HepG2 (cell line): ENCODE measurements at regions not wholly inside any gene's neighbourhood (a gene's known extent, or its start where the extent isn't known, plus 50 kb on each side); places are given as distances from the start of the nearest gene placed in this dataset.

Source experiments
- ATAC-seq: fragments of 200-7000 bp; cut with Tn5 transposase; 3 replicates; pipeline ENCODE4 v1.9.1; 2020; ENCODE audit warnings: mild to moderate bottlenecking, moderate library complexity
- BruUV-seq: library from RNA; stranded (reverse); fragments of 400-500 nt; replicated peaks from 2 replicates; lab custom pipeline; 2021; lab: Mats Ljungman, UMichigan
- CTCF ChIA-PET: fragments of 300-600 bp; formaldehyde crosslinking; extraction: SDS; loops from one replicate; lab custom pipeline; 2021; ENCODE audit warnings: low total read pairs, inconsistent platforms, low intra/inter-chr PET ratio; lab: Yijun Ruan, JAX
- POLR2A ChIA-PET: fragments of 350-600 bp; sonication (Branson Sonifier 250); formaldehyde crosslinking; loops from one replicate; lab custom pipeline; 2020; ENCODE audit warnings: antibody characterized with exemption, inconsistent platforms; lab: Yijun Ruan, JAX
- DNase-seq: peaks from one replicate; pipeline ENCODE4 v3.0.0-alpha.2; 2015; ENCODE audit warnings: low spot score
- FAIRE-seq: peaks from 3 replicates; lab custom pipeline; 2011; peaks lifted over from hg19 to GRCh38; lab: Jason Lieb, UNC
- H2AFZ ChIP-seq: one replicate; pipeline ENCODE4 v1.6.1; 2011; ENCODE audit warnings: low read length, inconsistent platforms
- H3K27ac ChIP-seq: fragments of 300-600 bp; 3 replicates; pipeline ENCODE4 v1.8.0; 2011; ENCODE audit warnings: mixed run types, mild to moderate bottlenecking, mixed read lengths, low read length, inconsistent platforms; ENCODE audit not compliant: insufficient read depth; ENCODE audit errors: extremely low read length
- H3K27me3 ChIP-seq, 2 experiments: fragments of 200-600 bp in 1 of 2; 2 replicates in 1 of 2; 3 replicates in 1 of 2; pipeline versions ENCODE4 v1.6.0 to v1.8.0; 2011; ENCODE audit warnings: low read length in 2 of 2, mild to moderate bottlenecking in 2 of 2, moderate library complexity in 2 of 2, inconsistent platforms in 1 of 2; ENCODE audit not compliant: insufficient read depth in 2 of 2, control insufficient read depth in 1 of 2
- H3K36me3 ChIP-seq, 2 experiments: fragments of 200-600 bp in 1 of 2; replicated peaks in 1 of 2; 2 replicates in 1 of 2; 3 replicates in 1 of 2; pipeline versions ENCODE4 v1.5.1 to v1.8.0; 2011; ENCODE audit warnings: low read length in 2 of 2, inconsistent platforms in 1 of 2; ENCODE audit not compliant: insufficient read depth in 2 of 2, control insufficient read depth in 1 of 2
- H3K4me1 ChIP-seq: 2 replicates; pipeline ENCODE4 v1.5.1; 2012; ENCODE audit warnings: low read length, inconsistent platforms; ENCODE audit not compliant: insufficient read depth
- H3K4me2 ChIP-seq: 2 replicates; pipeline ENCODE4 v1.6.0; 2011; ENCODE audit warnings: low read depth, low read length, inconsistent platforms
- H3K4me3 ChIP-seq, 3 experiments: fragments of 200-600 bp in 1 of 3; sonication (generic), shearing (Covaris generic) in 1 of 3; replicated peaks in 1 of 3; 2 replicates each; pipeline ENCODE4 v1.5.1; 2011 to 2016; ENCODE audit warnings: low read length in 3 of 3, inconsistent platforms in 2 of 3, low read depth in 2 of 3, mild to moderate bottlenecking in 2 of 3, control low read depth in 1 of 3, mixed read lengths in 1 of 3; ENCODE audit not compliant: insufficient read depth in 1 of 3
- H3K79me2 ChIP-seq: one replicate; pipeline ENCODE4 v1.6.1; 2011; ENCODE audit warnings: low read length, inconsistent platforms; ENCODE audit not compliant: insufficient read depth
- H3K9ac ChIP-seq: 2 replicates; pipeline ENCODE4 v1.6.0; 2011; ENCODE audit warnings: mild to moderate bottlenecking, low read depth, low read length, inconsistent platforms; ENCODE audit not compliant: insufficient read depth
- H3K9me3 ChIP-seq: 2 replicates; pipeline ENCODE4 v1.5.1; 2012; ENCODE audit warnings: mild to moderate bottlenecking, low read length
- H4K20me1 ChIP-seq: 2 replicates; pipeline ENCODE4 v1.6.0; 2011; ENCODE audit warnings: inconsistent platforms, mild to moderate bottlenecking, low read length, moderate library complexity; ENCODE audit not compliant: insufficient read depth
- HMGA1 ChIP-seq: sonication (generic); formaldehyde crosslinking; conservative IDR thresholded peaks from 2 replicates; pipeline ENCODE4 v1.4.0; 2020; ENCODE audit warnings: missing genetic modification reagents
- MEIS1 ChIP-seq: sonication (generic); formaldehyde crosslinking; IDR thresholded peaks from 2 replicates; pipeline ENCODE4 v1.9.0; 2021; ENCODE audit warnings: mild to moderate bottlenecking, missing genetic modification reagents, moderate library complexity, borderline replicate concordance
- TBX3 ChIP-seq: fragments of 450-650 bp; IDR thresholded peaks from 2 replicates; pipeline ENCODE4 v1.6.1; 2017; ENCODE audit warnings: antibody characterized with exemption, mild to moderate bottlenecking, inconsistent platforms, borderline replicate concordance
- ZNF230 ChIP-seq: sonication (generic); formaldehyde crosslinking; IDR thresholded peaks from 2 replicates; pipeline ENCODE4 v1.4.0; 2020; ENCODE audit warnings: mild to moderate bottlenecking, missing genetic modification reagents
- ZNF235 ChIP-seq: sonication (generic); formaldehyde crosslinking; IDR thresholded peaks from 2 replicates; pipeline ENCODE4 v1.8.1; 2023; ENCODE audit warnings: mild to moderate bottlenecking, missing genetic modification reagents, borderline replicate concordance
- ZNF605 ChIP-seq: sonication (generic); formaldehyde crosslinking; IDR thresholded peaks from 2 replicates; pipeline ENCODE4 v1.8.0; 2022; ENCODE audit warnings: mild to moderate bottlenecking, missing genetic modification reagents
- whole genome bisulfite sequencing: methylation state at CpG from one replicate; pipeline ENCODE4 v1.1.6; 2017; ENCODE audit warnings: low lambda C conversion rate; 5-methylcytosine and 5-hydroxymethylcytosine counted together
- in situ Hi-C: cut with HindIII; loops from 2 replicates; pipeline ENCODE4 v1.10.0; 2017; ENCODE audit warnings: low pct_unique_long_range_greater_than_20kb; ENCODE audit not compliant: extremely low pct_ligation_motif_present
- intact Hi-C: fragments of 100-400 bp; cut with micrococcal nuclease; formaldehyde crosslinking; loops from one replicate; pipeline ENCODE4 v1.10.0; 2022; ENCODE audit not compliant: unreplicated experiment
- TF ChIP-seq, protein P1 (sequence below): IDR thresholded peaks from 2 replicates; pipeline ENCODE4 v1.6.1; 2016; ENCODE audit warnings: low read depth
- TF ChIP-seq, protein P2 (sequence below), 2 experiments: fragments of 450-650 bp in 1 of 2; sonication (generic) in 1 of 2; formaldehyde crosslinking; IDR thresholded peaks; 2 replicates each; pipeline versions ENCODE4 v1.5.0 to v1.8.0; 2020 to 2022; ENCODE audit warnings: mild to moderate bottlenecking in 1 of 2, missing genetic modification reagents in 1 of 2

DNA sequence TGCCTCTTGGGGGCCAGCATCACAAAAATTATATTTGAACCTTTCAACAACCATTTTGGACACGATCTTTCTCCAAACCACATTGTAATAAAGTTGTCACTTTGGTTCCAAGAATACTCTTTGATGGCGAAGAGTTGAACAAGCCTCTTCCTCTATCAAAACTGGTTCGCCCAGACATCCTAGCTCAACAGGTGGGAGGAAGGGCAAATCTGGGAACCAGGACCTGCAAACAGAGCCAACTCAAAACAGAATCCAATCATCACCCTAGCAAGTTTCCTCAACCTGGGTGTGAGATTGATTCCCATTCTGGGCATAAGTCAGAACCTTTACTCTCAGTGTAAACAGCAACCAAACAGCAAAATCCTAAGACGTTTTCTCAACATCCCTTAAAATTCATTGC, 141.2 kb upstream of the RREB1 start:
- Histone ChIP-seq H3K27me3 (no peaks in the 10 kb centered on the region; a peak in 1 of 5 replicates), H4K20me1 (no peaks in the 10 kb centered on the region), H3K9ac (no peak overlapping the region), H3K4me1 (peaks cover 25% of the 10 kb centered on the region), H3K9me3 (no peaks in the 10 kb centered on the region), H3K4me2 (no peak overlapping the region), H2AFZ (no peak overlapping the region), H3K79me2 (no peaks in the 10 kb centered on the region), H3K36me3 (no peaks in the 10 kb centered on the region), H3K27ac (no peak overlapping the region), H3K4me3 (no peak overlapping the region)
- BruUV-seq: no TSS peak
- intact Hi-C loops (no loop called here), in situ Hi-C loops (no loop called here)
- TF ChIP-seq MEIS1: no peak
- TF ChIP-seq ZNF235 (CRISPR knock-in tag): no peak
- TF ChIP-seq, protein P1, sequence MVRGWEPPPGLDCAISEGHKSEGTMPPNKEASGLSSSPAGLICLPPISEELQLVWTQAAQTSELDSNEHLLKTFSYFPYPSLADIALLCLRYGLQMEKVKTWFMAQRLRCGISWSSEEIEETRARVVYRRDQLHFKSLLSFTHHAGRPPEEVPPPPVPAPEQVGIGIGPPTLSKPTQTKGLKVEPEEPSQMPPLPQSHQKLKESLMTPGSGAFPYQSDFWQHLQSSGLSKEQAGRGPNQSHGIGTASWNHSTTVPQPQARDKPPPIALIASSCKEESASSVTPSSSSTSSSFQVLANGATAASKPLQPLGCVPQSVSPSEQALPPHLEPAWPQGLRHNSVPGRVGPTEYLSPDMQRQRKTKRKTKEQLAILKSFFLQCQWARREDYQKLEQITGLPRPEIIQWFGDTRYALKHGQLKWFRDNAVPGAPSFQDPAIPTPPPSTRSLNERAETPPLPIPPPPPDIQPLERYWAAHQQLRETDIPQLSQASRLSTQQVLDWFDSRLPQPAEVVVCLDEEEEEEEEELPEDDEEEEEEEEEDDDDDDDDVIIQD (CRISPR knock-in tag): no peak
- TF ChIP-seq TBX3: no peak
- TF ChIP-seq, protein P2, sequence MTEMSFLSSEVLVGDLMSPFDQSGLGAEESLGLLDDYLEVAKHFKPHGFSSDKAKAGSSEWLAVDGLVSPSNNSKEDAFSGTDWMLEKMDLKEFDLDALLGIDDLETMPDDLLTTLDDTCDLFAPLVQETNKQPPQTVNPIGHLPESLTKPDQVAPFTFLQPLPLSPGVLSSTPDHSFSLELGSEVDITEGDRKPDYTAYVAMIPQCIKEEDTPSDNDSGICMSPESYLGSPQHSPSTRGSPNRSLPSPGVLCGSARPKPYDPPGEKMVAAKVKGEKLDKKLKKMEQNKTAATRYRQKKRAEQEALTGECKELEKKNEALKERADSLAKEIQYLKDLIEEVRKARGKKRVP (CRISPR knock-in tag; IDR thresholded peaks at IDR 0.05): no peak
- no peak for TF ChIP-seq HMGA1 (CRISPR knock-in tag)
- TF ChIP-seq ZNF605 (CRISPR knock-in tag): no peak
- no peak for TF ChIP-seq ZNF230
- ATAC-seq (no peak), FAIRE-seq (no peak), DNase-seq (no peak)
- WGBS: 35% methylated on average over 4 of the region's 4 CpGs
- CTCF ChIA-PET: no interaction called here
- POLR2A ChIA-PET: no interaction called here
